ENCODE measurements at regions not wholly inside any gene's neighbourhood (a gene's known extent, or its start where the extent isn't known, plus 50 kb on each side); places are given as distances from the start of the nearest gene placed in this dataset.

GRCh38 chr10:4448030-4448429 is 378.0 kb upstream of the AKR1E2 start:
- TF ChIP-seq CTCF (conservative IDR thresholded peaks at IDR 0.05) = no peak
- TF ChIP-seq EZH2 (IDR thresholded peaks at IDR 0.05; ENCODE audit: low read depth) = no peak
